ENCODE measurements at regions not wholly inside any gene's neighbourhood (a gene's known extent, or its start where the extent isn't known, plus 50 kb on each side); places are given as distances from the start of the nearest gene placed in this dataset.

GRCh38 chr20:11376998-11377397 lies 540.7 kb upstream of the BTBD3 start:
- Histone ChIP-seq H3K27me3 (no peaks in the 10 kb centered on the region), H2AFZ (replicated peaks) (no peak overlapping the region), H3K9ac (no peak overlapping the region), H3F3A (ENCODE audit: low read depth) (peaks cover 5% of the 10 kb centered on the region), H3K36me3 (no peaks in the 10 kb centered on the region), H4K20me1 (ENCODE audit: low read depth) (no peaks in the 10 kb centered on the region), H3K27ac (no peak overlapping the region), H3K9me3 (ENCODE audit: low read depth) (no peaks in the 10 kb centered on the region), H3K4me3 (no peak overlapping the region), H3K4me1 (peaks cover 28% of the 10 kb centered on the region), H3K4me2 (no peak overlapping the region), H3K79me2 (ENCODE audit: low read depth) (no peaks in the 10 kb centered on the region)
- H3K9me3 Mint-ChIP-seq = peaks cover 15% of the 10 kb centered on the region
- peaks cover 16% of the 10 kb centered on the region for H3K4me1 Mint-ChIP-seq
- peaks cover 3% of the 10 kb centered on the region for H3K27me3 Mint-ChIP-seq (ENCODE audit: insufficient read depth, low read depth)
- H3K27ac Mint-ChIP-seq = no peak overlapping the region
- no peak overlapping the region for H3K4me3 Mint-ChIP-seq
- no peaks in the 10 kb centered on the region for H3K36me3 Mint-ChIP-seq
- no peak for DNase-seq (ENCODE audit: low spot score)
- TF ChIP-seq CTCF (IDR thresholded peaks at IDR 0.05) = no peak
- TF ChIP-seq EZH2phosphoT487 (IDR thresholded peaks at IDR 0.05) = no peak
- TF ChIP-seq EZH2 (IDR thresholded peaks at IDR 0.05) = no peak

GRCh38 chr20:11377761-11378160 lies 539.9 kb upstream of the BTBD3 start:
- Histone ChIP-seq H4K20me1 (ENCODE audit: low read depth) (no peaks in the 10 kb centered on the region), H3K9me3 (ENCODE audit: low read depth) (no peaks in the 10 kb centered on the region), H3K4me2 (no peak overlapping the region), H3K27ac (no peak overlapping the region), H3K4me1 (peaks cover 28% of the 10 kb centered on the region), H2AFZ (replicated peaks) (no peak overlapping the region), H3F3A (ENCODE audit: low read depth) (peaks cover 5% of the 10 kb centered on the region), H3K4me3 (no peak overlapping the region), H3K79me2 (ENCODE audit: low read depth) (no peaks in the 10 kb centered on the region), H3K27me3 (no peaks in the 10 kb centered on the region), H3K9ac (no peak overlapping the region), H3K36me3 (no peaks in the 10 kb centered on the region)
- Mint-ChIP-seq H3K4me1 (peaks cover 16% of the 10 kb centered on the region), H3K9me3 (peaks cover 20% of the 10 kb centered on the region), H3K4me3 (no peak overlapping the region), H3K27ac (no peak overlapping the region), H3K36me3 (no peaks in the 10 kb centered on the region), H3K27me3 (ENCODE audit: insufficient read depth, low read depth) (peaks cover 3% of the 10 kb centered on the region)
- TF ChIP-seq EZH2phosphoT487 (IDR thresholded peaks at IDR 0.05) = no peak
- DNase-seq (ENCODE audit: low spot score) = no peak

- H3K9me3 ChIP-seq (ENCODE audit: low read depth) = no peaks in the 10 kb centered on the region
- peaks cover 5% of the 10 kb centered on the region for H3F3A ChIP-seq (ENCODE audit: low read depth)
- H3K27me3 ChIP-seq = no peaks in the 10 kb centered on the region
- H3K36me3 ChIP-seq = no peaks in the 10 kb centered on the region
- no peaks in the 10 kb centered on the region for H3K79me2 ChIP-seq (ENCODE audit: low read depth)
- no peak overlapping the region for H3K27ac ChIP-seq
- no peak overlapping the region for H3K9ac ChIP-seq
- H3K4me1 ChIP-seq = peaks cover 28% of the 10 kb centered on the region
- Mint-ChIP-seq H3K9me3 (peaks cover 23% of the 10 kb centered on the region), H3K4me1 (peaks cover 16% of the 10 kb centered on the region), H3K36me3 (no peaks in the 10 kb centered on the region), H3K4me3 (no peak overlapping the region), H3K27me3 (ENCODE audit: insufficient read depth, low read depth) (peaks cover 3% of the 10 kb centered on the region), H3K27ac (no peak overlapping the region)
- no peak overlapping the region for H3K4me2 ChIP-seq
- H4K20me1 ChIP-seq (ENCODE audit: low read depth) = no peaks in the 10 kb centered on the region
- no peak overlapping the region for H3K4me3 ChIP-seq
- TF ChIP-seq EZH2 (IDR thresholded peaks at IDR 0.05) (no peak), EZH2phosphoT487 (IDR thresholded peaks at IDR 0.05) (no peak), CTCF (IDR thresholded peaks at IDR 0.05) (no peak)
- no peak for DNase-seq (ENCODE audit: low spot score)
- no peak overlapping the region for H2AFZ ChIP-seq (replicated peaks)
These were observed 539.4 kb upstream of the BTBD3 start for GRCh38 chr20:11378252-11378651.

GRCh38 chr20:11379257-11380011 lies 538.3 kb upstream of the BTBD3 start:
- H3K9me3 ChIP-seq (ENCODE audit: low read depth) = no peaks in the 10 kb centered on the region
- no peaks in the 10 kb centered on the region for H3K36me3 ChIP-seq
- H3K27ac ChIP-seq = no peak overlapping the region
- peaks cover 5% of the 10 kb centered on the region for H3F3A ChIP-seq (ENCODE audit: low read depth)
- no peak for TF ChIP-seq EZH2 (IDR thresholded peaks at IDR 0.05)
- TF ChIP-seq CTCF (IDR thresholded peaks at IDR 0.05) = peak; percentile 4
- no peak overlapping the region for H3K27ac Mint-ChIP-seq
- H2AFZ ChIP-seq (replicated peaks) = peak overlapping the region; percentile 83
- no peaks in the 10 kb centered on the region for H3K36me3 Mint-ChIP-seq
- no peaks in the 10 kb centered on the region for H3K79me2 ChIP-seq (ENCODE audit: low read depth)
- H3K27me3 Mint-ChIP-seq (ENCODE audit: insufficient read depth, low read depth) = peaks cover 3% of the 10 kb centered on the region
- H3K4me3 Mint-ChIP-seq = no peak overlapping the region
- peaks cover 14% of the 10 kb centered on the region for H3K4me1 Mint-ChIP-seq
- H3K9ac ChIP-seq = no peak overlapping the region
- H3K4me1 ChIP-seq = peaks cover 28% of the 10 kb centered on the region
- peaks cover 23% of the 10 kb centered on the region for H3K9me3 Mint-ChIP-seq
- no peaks in the 10 kb centered on the region for H3K27me3 ChIP-seq
- H3K4me2 ChIP-seq = peak overlapping the region; percentile 77
- peak; percentile 87 for DNase-seq (ENCODE audit: low spot score)
- no peaks in the 10 kb centered on the region for H4K20me1 ChIP-seq (ENCODE audit: low read depth)
- H3K4me3 ChIP-seq = peak overlapping the region; percentile 11
